Activated T-cell treated with anti-CD3 and anti-CD28 coated beads, Interleukin-2, amount 50 U/mL, for 72 hours (primary cell): ENCODE measurements at regions not wholly inside any gene's neighbourhood (a gene's known extent, or its start where the extent isn't known, plus 50 kb on each side); places are given as distances from the start of the nearest gene placed in this dataset.

ENCODE experiments used
- ATAC-seq, 2 donors: fragments of 150-1000 bp; cut with Tn5 transposase; replicated peaks in 1 of 2; 2 replicates each; pipeline ENCODE4 v1.10.0; 2021; ENCODE audit warnings: moderate library complexity in 2 of 2, mild to moderate bottlenecking in 1 of 2
- DNase-seq, 2 donors: peaks; one replicate each; pipeline ENCODE4 v3.0.0; 2021 to 2022; ENCODE audit warnings: mixed read lengths in 1 of 2
- H3K27ac Mint-ChIP-seq: one replicate; pipeline ENCODE4 v1.8.0; 2022; ENCODE audit warnings: mild to moderate bottlenecking, moderate library complexity, mixed read lengths
- H3K27me3 Mint-ChIP-seq: one replicate; pipeline ENCODE4 v1.8.0; 2022; ENCODE audit warnings: low read depth, mixed read lengths
- H3K36me3 Mint-ChIP-seq, 2 donors: one replicate each; pipeline ENCODE4 v1.8.0; 2022; ENCODE audit warnings: mixed read lengths in 2 of 2, mild to moderate bottlenecking in 1 of 2; ENCODE audit not compliant: insufficient read depth in 2 of 2
- H3K4me1 Mint-ChIP-seq: one replicate; pipeline ENCODE4 v1.8.0; 2022; ENCODE audit warnings: low read depth, mixed read lengths
- H3K4me3 Mint-ChIP-seq, 2 donors: one replicate each; pipeline ENCODE4 v1.8.0; 2022; ENCODE audit warnings: mild to moderate bottlenecking in 2 of 2, mixed read lengths in 2 of 2, moderate library complexity in 2 of 2
- H3K9me3 Mint-ChIP-seq, 2 donors: one replicate each; pipeline ENCODE4 v1.8.0; 2022; ENCODE audit warnings: mixed read lengths in 2 of 2

DNA sequence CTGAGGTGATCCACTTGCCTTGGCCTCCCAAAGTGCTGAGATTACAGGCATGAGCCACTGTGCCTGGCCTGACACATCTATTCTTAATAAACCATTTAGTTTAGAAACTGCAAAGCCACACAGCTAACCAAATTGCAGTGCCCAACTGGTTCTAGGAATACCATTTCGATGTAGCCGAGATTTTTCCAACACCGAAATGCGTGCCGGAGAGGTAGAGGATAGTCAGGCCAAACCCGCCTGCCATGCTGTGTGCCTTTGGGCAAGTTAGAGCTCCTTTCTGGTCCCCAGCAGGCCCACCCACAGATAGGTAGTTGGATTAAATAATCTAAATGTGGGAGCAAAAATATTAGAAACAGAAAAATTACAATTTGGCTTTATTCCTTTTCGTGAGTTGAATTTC is 254.4 kb downstream of the FOXD2 start:
- H3K4me3 Mint-ChIP-seq = no peak overlapping the region
- H3K9me3 Mint-ChIP-seq = no peaks in the 10 kb centered on the region
- no peaks in the 10 kb centered on the region for H3K36me3 Mint-ChIP-seq
- DNase-seq (no peak), ATAC-seq (no peak)
- no peaks in the 10 kb centered on the region for H3K4me1 Mint-ChIP-seq
- H3K27me3 Mint-ChIP-seq = peaks cover 14% of the 10 kb centered on the region
- H3K27ac Mint-ChIP-seq = no peak overlapping the region

DNA sequence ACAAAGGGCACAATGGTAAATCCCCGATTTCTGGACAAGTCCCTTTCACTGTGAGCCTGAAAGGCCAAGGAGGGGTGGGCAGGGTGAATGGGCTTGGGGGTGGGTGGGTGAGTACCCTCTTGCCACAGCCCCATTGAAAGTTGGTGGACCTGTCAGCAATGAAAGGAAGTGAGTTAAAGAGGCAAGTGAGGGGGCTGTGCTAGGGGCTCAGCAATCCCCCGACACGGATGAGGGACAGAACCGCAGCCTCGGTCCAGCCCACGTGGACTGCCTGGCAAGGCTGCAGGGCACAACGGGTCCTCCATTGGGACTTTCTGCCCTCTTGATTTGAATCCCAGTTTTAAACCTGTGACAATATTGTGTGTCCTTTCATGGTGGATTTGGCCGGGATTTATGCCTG is 255.3 kb downstream of the FOXD2 start:
- Mint-ChIP-seq H3K36me3 (no peaks in the 10 kb centered on the region), H3K27me3 (peaks cover 14% of the 10 kb centered on the region), H3K27ac (no peak overlapping the region), H3K9me3 (no peaks in the 10 kb centered on the region), H3K4me1 (no peaks in the 10 kb centered on the region), H3K4me3 (no peak overlapping the region)
- DNase-seq (no peak), ATAC-seq (no peak)

DNA sequence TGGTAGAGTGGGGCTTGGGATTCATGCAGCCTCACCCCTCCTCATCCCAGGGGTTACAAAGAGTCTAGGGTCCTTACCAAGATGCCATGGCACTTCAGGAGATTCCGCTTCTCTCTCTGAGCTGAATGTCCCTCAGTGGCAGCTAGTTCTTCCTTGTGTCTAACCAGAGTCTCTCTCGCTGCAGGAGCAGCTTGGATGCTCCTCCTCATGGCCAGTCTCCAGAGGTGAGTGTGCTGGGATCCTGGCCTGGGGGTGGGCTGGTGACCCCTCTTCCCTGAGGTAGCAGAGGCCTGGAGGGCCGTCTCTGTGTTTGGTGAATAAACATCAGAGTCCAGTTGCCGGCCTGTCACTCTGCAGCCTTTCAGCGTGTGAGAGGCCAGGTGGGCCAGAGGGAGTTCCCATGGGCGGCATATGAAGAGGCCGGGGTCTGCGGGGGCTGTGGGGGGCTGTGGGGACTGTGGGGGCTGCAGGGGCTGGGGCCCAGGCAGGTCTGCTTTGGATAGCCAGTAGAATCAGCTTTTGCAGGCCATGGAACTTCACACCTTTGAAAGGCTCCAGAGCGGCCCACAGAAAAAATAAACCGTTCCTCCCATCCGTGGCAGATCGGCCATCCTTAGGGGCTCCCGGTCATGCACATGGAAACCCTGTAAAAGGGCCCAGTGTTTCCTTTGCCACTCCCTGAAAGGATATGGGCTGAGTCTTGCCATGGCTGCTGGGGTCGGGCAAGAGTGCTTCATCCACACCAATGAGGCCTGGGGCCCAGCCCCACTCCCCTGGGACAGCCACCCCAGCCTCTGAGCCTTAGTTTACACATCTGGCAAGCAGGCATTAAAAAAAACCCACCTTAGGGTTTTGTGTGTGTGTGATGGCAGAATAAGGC is 256.4 kb downstream of the FOXD2 start:
- ATAC-seq (no peak), DNase-seq (no peak)
- Mint-ChIP-seq H3K27ac (no peak overlapping the region), H3K36me3 (no peaks in the 10 kb centered on the region), H3K9me3 (no peaks in the 10 kb centered on the region), H3K4me3 (no peak overlapping the region), H3K4me1 (no peaks in the 10 kb centered on the region), H3K27me3 (peaks cover 14% of the 10 kb centered on the region)

DNA sequence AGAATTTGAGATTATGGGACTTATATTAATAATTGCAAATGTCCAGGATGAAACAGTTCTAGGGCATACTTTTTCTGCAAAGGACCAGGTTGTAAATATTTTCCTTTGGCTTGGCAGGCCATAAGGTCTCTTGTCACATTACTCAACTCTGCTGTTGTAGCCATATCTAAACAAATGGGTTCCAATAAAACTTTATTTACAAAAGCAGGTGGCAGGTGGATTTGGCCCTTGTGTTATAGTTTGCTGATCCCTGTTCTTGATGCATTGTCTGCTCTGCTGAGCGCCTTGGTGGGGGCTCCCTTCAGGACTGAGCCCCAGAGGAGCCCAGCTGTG is 258.5 kb downstream of the FOXD2 start:
- Mint-ChIP-seq H3K9me3 (no peaks in the 10 kb centered on the region), H3K27me3 (peaks cover 4% of the 10 kb centered on the region), H3K27ac (no peak overlapping the region), H3K36me3 (no peaks in the 10 kb centered on the region), H3K4me1 (no peaks in the 10 kb centered on the region), H3K4me3 (no peak overlapping the region)
- ATAC-seq = no peak
- no peak for DNase-seq

DNA sequence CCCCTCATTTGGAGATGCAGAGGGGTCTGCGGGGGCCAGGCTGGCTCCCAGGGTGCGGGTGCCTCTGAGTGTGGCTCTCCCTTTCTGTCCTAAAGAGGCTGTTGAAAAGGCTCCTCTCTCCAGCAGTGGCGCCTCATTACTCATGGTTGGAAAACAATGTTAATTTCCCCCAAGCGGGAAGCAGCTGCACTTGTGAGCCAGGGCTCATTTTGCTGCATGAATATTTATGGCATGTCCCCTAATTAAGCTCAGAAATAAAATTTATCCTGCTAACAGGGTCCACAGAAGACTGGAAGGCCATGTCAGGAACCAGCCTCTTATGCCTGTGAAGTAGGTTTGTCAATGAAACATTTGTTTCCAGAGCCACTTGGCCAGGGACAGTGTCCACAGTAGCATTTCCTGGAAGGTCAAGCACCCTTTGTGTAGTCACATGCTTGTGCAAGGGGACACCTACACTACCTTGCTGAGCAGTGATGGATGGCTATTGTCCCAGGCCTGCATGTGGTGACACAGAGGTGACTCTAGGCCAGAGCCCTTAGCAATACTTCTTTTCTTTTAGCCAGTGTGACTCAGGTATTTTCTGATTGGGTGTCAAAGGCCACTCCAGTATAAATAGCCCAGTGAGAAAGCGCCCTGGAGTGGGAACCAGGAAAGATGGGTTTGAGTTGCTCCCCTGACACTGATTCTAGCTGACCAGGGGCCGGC is 259.0 kb downstream of the FOXD2 start:
- Mint-ChIP-seq H3K27ac (no peak overlapping the region), H3K36me3 (no peaks in the 10 kb centered on the region), H3K4me3 (no peak overlapping the region), H3K9me3 (no peaks in the 10 kb centered on the region), H3K4me1 (no peaks in the 10 kb centered on the region), H3K27me3 (no peaks in the 10 kb centered on the region)
- ATAC-seq (no peak), DNase-seq (no peak)

DNA sequence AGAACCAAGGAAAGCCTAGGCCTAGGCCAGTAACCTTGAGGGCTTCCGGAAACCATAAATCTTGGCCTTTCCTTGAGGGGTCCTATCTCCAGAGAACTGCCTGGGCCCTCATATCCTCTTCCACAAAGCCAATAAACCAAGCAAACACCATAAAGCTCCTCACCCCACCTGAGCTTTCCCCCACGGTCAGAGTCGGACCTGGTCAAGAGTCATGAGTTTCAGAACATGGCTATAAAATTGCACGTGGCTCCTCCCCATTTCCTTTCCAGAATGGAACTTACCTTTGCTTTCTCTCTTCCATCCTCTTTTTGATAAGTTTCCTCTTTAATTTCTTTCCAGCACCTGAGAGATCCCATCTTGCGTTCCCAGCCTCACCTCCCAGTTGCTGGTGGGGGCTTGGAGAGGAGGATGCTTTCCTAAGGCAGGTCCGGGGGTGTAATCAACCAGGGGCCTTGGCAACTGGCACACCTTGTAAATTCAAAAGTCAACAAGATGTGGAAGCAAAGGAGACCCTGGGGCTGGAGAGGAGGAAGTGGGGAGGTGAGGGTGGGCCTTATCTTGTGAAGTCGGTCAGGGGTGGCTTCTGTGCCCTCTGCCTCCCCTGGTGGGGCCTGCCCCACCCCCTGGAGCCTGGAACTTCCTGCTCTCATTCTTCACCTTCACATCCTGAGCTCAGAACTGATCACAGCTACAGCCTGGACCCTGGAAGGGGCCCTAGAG is 259.9 kb downstream of the FOXD2 start:
- Mint-ChIP-seq H3K4me3 (no peak overlapping the region), H3K27me3 (no peaks in the 10 kb centered on the region), H3K9me3 (no peaks in the 10 kb centered on the region), H3K27ac (no peak overlapping the region), H3K4me1 (no peaks in the 10 kb centered on the region), H3K36me3 (no peaks in the 10 kb centered on the region)
- no peak for DNase-seq
- ATAC-seq = no peak

DNA sequence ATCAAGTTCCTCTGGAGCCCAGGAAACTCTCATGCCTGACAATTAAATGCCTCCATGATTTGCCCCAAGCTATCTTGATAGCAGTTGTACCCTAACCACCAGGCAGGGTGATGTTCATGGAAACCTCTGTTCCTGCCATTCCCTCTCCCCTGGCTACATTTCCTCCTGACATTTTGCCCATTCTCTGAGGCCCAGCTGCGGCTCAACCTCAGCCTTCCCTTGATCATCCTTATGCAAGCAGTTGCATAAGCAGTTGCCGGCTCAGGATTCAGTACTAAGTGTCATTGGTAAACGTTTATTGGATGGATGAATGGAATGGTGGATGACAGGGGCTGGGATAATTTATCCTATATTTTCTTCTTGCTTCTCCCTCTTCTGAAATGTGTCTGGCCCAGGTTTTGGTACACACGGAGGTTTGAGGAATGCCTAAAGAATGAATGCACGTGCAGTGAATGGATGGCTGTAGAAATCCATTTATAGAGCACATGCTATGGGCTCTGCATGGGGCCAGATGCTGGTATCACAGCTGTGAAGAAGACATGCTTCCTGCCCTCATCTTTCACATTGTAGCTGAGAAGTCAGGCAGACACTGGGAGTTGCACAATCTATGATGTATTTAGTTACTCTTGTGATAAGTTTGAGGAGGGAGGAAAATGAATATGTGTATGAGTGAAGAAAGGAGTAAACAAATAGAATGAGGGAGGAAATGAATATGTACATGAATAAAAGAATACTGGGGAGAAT is 261.8 kb downstream of the FOXD2 start:
- Mint-ChIP-seq H3K4me3 (no peak overlapping the region), H3K27ac (no peak overlapping the region), H3K27me3 (no peaks in the 10 kb centered on the region), H3K36me3 (no peaks in the 10 kb centered on the region), H3K9me3 (no peaks in the 10 kb centered on the region), H3K4me1 (no peaks in the 10 kb centered on the region)
- ATAC-seq = no peak
- no peak for DNase-seq

DNA sequence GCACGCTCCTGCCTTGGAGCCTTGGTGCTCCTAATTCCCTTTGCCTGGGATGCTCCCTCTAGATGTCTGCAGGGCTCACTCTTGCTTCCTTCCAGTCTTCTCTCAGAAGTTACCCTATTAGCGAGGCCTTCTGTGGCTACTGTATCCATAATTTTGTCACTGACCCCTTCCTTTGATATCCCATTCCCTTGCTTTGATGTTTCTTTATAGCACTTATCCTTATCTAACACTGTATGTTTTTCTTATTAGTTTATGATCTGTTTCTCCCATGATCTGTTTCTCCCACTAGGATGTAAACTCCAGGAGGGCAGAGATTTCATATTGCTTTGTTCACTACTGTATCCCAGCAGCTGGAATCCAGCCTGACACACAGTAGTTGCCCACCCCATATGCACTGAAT is 263.4 kb downstream of the FOXD2 start:
- no peaks in the 10 kb centered on the region for H3K4me1 Mint-ChIP-seq
- no peak overlapping the region for H3K27ac Mint-ChIP-seq
- peaks cover 11% of the 10 kb centered on the region for H3K27me3 Mint-ChIP-seq
- H3K9me3 Mint-ChIP-seq = no peaks in the 10 kb centered on the region
- no peak for ATAC-seq
- H3K36me3 Mint-ChIP-seq = no peaks in the 10 kb centered on the region
- no peak overlapping the region for H3K4me3 Mint-ChIP-seq
- no peak for DNase-seq

DNA sequence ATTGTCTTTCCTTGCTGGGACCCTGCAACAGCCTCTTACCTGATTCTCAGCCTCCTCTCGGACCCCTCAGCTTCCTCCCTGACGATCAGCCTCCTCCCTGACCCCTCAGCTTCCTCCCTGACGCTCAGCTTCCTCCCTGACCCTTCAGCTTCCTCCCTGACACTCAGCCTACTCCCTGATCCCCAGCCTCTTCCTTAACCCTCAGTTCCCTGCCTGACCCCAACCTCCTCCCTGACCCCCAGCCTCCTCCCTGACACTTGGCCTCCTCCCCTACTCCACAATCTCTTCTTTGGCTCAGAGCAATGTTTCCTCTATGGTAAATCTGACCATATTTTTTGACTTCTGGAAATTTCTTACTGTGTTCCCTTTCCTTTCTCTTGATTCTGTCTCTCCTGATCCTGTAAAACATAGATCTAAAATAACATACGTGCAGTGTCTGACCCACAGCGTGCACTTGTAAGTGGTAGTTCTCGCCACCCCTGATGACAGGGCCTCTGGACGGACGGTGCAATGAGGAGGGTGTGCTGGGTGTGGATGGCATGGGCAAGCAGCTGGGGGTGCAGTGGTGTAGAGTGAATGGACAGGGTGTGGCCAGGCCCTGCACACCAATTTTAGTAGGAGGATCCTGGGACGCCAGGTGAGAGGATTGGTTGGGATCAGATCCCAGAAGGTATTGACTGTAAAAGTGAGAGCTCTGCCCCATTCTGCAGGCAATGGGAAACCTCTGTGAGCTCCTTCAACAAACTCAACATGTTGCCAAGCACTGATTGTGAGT is 264.1 kb downstream of the FOXD2 start:
- no peaks in the 10 kb centered on the region for H3K4me1 Mint-ChIP-seq
- peaks cover 11% of the 10 kb centered on the region for H3K27me3 Mint-ChIP-seq
- H3K27ac Mint-ChIP-seq = no peak overlapping the region
- no peak for ATAC-seq
- DNase-seq = no peak
- no peaks in the 10 kb centered on the region for H3K9me3 Mint-ChIP-seq
- no peak overlapping the region for H3K4me3 Mint-ChIP-seq
- H3K36me3 Mint-ChIP-seq = no peaks in the 10 kb centered on the region

DNA sequence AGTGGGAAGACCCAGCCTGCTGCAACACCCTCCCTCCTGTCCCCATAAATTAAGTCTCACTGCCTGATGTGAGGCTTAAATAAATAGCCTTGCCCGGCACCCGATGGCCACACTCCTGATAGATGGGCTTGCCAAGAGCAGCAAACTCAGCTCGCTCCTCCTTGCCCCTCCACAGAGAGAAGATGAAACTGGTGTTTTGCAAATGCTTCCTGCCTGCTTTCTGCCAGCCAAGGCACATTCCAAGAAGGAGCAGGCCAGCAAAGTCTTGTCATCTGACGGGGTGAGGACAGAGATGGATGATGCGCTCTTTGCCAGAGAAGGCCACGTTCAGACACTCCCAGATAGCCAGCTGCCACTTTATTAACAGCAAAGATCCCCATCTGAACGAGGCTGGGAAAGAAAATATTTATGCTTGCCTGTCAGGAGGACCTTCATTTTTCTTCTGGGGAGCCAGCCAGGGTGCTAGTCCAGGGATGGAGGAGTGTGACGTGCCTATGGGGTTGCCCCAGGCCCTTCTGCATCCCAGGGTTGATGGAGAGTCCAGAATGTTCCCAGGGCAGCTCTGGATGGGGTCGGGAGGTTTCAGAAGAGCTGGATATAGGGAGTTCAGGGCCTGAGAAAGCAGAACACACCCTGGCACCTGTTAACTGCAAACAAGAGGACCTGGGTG is 265.4 kb downstream of the FOXD2 start:
- Mint-ChIP-seq H3K4me1 (no peaks in the 10 kb centered on the region), H3K27me3 (peaks cover 23% of the 10 kb centered on the region), H3K9me3 (no peaks in the 10 kb centered on the region), H3K4me3 (no peak overlapping the region), H3K36me3 (no peaks in the 10 kb centered on the region), H3K27ac (no peak overlapping the region)
- no peak for ATAC-seq
- DNase-seq = no peak

DNA sequence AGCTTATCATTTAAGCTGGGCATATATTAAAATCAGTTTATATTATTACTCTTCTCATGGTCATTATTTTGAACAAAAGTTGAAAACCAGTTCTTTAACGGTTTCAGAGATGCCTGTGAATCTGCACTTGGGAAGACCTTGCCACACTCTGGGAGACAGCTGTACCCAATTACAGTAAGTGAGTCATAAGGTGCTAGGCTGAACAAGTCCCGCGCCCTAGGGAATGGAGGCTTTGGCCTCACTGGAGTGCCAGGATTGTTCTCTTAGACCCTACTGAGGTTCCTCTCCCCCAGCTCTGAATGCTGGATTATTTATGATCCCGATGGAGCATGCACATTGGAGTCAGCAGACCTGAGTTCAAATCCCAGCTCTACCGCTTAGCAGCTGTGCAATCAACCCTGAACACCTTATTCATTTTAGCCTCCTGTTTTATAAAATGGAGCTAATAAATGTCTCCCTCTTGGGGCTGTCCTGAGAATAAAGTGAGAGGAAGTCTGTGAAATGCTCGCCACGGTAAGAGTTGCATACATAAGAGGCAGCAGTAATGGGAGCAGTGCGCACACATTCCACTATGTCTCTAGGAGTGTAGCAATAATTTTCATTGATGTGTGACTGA is 266.2 kb downstream of the FOXD2 start:
- Mint-ChIP-seq H3K27ac (no peak overlapping the region), H3K4me1 (no peaks in the 10 kb centered on the region), H3K27me3 (peaks cover 30% of the 10 kb centered on the region), H3K36me3 (no peaks in the 10 kb centered on the region), H3K4me3 (no peak overlapping the region), H3K9me3 (no peaks in the 10 kb centered on the region)
- ATAC-seq = no peak
- no peak for DNase-seq
